Posterior cingulate gyrus (tissue), 11 donors: ENCODE measurements at regions not wholly inside any gene's neighbourhood (a gene's known extent, or its start where the extent isn't known, plus 50 kb on each side); places are given as distances from the start of the nearest gene placed in this dataset.

Source experiments
- DNase-seq, 10 donors: peaks; one replicate each; pipeline versions ENCODE4 v3.0.0 to v3.0.0-alpha.2; 2020 to 2021; ENCODE audit warnings: mixed read lengths in 3 of 10
- intact Hi-C: fragments of 100-400 bp; cut with DNase I; formaldehyde crosslinking; loops from one replicate; pipeline ENCODE4 v1.15.1; 2023

GRCh38 chr7:153327683-153328082 is 568.1 kb downstream of the ACTR3B start:
- no peak for DNase-seq
- intact Hi-C loops: no loop called here

DNA sequence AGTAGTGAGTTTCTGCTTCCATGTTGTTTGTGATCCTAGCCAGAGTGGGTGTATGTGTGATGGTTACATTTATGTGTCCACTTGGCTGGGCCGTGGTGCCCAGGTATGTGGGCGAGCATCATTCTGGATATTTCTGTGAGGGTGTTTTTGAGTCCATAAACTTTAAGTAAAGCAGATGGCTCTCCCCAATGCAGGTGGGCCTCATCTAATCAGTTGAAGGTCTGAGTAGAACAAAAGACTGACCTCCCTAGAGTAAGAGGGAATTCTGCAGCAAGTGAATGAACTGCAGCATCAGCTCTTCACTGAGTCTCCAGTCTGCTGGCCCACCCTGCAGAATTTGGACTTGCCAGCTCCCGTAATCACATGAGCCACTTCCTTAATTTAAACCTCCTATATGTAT is 571.9 kb downstream of the ACTR3B start:
- intact Hi-C loops: no loop called here
- no peak for DNase-seq

- no peak for DNase-seq
- intact Hi-C loops: no loop called here
These were observed 594.5 kb downstream of the ACTR3B start for GRCh38 chr7:153354071-153354470.

GRCh38 chr7:153370092-153370491 is 610.5 kb downstream of the ACTR3B start:
- no peak for DNase-seq
- intact Hi-C loops: no loop called here

DNA sequence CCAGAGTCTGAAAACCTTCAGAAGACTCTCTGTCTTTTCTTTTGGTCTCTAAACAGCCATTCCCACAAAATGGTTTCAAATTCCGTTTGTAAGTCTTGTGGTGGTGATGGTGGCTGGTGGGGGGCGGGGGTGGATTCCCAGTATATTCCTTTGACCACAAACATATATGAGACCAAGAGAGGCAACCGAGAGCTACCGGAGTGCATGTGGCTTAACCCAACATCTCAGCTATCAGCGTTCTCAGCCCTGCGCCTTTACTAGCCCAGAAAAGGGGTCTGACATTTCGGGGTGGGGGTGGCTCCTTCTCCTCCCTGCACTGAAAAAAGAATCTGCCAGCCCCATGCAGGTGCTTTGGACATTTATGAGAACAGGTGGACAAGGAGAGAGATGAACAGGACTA is 621.1 kb downstream of the ACTR3B start:
- no peak for DNase-seq
- intact Hi-C loops: loop anchor here (5.0 kb wide), 1 partner anchor 457 kb away; no protein-coding TSS in a partner anchor

DNA sequence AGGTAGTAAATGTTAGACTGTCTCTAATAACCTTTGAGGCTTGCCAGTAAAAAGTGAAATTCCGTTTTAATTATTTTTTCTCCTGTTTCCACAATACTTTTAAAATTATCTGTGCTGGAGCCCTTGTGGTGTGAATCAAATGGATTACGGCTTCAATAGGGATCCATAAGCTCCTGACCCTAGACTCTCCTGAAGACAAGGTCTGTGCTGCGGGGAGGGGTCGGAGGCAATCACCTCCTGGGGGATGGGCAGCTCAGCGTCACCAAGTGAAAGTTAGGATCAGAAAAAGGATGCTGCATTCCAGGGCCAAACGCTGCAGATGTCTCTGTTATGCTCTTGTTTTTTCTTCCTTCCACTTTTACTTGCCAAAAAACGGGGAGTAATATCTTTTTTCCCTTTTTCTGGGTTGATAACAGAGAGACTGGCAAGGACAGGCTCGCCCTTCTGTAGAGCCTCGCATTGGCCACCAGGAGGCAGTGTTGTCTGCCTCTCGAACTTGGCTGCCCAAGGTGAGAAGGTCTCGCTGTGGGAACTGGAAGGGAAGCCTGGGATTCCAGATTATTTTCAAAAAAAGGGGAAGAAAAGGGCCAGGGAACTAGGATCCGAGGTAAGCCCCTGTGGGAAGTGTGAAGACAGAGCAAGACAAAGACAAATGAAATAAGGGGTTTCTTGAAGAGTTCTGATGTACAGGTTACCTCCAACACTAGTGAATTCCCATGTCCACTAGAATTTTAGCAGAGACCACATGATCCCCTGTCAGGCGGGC is 621.9 kb downstream of the ACTR3B start:
- DNase-seq: peak in 8 of 10 donors; percentile 30 to 92 (median 52)
- intact Hi-C loops: loop anchor here (5.0 kb wide), 1 partner anchor 456 kb away; no protein-coding TSS in a partner anchor

DNA sequence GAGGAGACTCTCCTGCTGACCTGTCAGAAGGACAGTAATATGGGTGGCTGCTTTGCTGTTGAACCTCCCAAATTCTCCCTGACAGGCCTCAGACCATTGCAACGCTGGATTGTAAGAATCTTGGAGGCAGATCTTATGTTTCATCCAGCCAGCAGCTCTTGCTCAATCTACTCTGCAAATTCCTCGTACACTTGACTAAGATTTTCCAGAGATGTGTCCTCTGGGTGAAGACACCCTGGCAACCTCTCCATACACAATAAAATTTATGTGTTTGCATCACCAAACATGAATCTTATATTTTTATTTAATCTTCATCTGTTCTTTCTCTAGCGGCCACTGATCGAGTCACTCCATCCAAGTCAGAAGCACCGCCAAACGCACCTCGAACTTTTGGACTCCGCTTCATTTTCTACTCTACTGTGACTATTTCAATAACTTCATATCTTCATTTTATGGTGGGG is 623.1 kb downstream of the ACTR3B start:
- DNase-seq: no peak
- intact Hi-C loops: loop anchor here (5.0 kb wide), 1 partner anchor 455 kb away; no protein-coding TSS in a partner anchor

- intact Hi-C loops: loop anchor here (5.0 kb wide), 1 partner anchor 454 kb away; no protein-coding TSS in a partner anchor
- no peak for DNase-seq
These were observed 624.2 kb downstream of the ACTR3B start for GRCh38 chr7:153383781-153384180.

DNA sequence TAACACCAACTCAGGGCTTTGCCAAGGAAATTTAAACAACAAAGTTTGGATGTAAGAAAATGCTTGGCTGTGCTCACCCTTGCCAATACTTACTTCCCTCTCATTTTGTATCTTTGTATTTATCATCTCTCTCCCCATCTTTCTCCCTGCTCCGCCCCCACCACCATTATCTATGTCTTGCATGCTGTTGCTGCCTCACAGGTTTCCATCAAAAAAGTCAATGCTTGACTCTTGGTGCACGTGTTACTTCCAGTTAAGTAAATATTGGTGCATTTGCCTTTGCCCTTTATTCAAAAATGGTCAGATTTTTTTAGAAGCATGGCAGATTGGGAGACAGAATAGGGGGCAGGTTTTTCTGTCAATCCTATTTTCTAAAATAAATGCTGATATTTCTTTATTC is 626.0 kb downstream of the ACTR3B start:
- intact Hi-C loops: no loop called here
- no peak for DNase-seq

DNA sequence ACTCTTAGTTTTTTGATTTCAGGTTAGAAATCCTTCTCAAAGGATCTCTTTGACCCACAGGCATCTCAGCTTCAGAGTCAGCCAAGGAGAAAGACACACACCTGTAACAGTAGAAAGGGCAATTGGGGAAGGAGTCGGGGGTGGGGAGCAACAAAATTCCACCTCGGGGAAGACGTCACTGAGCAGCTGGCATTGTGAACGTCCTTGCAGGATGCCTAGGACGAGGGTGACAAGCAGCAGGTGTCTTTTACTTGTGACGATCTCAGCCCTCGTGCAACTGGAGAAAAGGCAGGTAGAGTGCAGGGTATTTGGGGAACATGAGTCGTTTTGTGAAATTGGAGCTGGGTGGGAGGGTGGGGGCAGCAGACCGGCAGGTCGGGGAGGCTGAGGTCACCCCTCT is 627.0 kb downstream of the ACTR3B start:
- intact Hi-C loops: no loop called here
- DNase-seq: no peak

- no peak for DNase-seq
- intact Hi-C loops: no loop called here
These were observed 629.1 kb downstream of the ACTR3B start for GRCh38 chr7:153388611-153389010.

GRCh38 chr7:153389261-153389660 is 629.7 kb downstream of the ACTR3B start:
- DNase-seq: no peak
- intact Hi-C loops: no loop called here

DNA sequence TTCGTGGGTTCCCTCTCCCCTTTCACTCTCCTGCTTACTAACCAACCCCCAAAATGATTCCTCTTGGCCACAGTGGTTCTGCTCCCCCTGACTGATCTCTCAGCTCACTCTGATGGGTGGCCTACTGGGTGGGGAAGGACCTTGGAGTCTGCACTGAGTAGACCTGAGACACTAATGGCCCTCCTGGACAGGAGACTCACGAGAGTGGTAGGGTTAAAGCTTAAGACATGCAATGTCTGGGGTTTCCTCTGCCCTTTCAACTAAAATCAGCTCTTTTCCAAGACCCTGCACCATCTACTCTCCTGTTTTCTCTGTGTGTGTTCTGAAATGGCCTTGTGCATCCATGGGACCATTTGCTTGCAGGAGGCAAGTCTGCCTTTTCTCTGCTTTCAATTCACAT is 631.4 kb downstream of the ACTR3B start:
- intact Hi-C loops: no loop called here
- no peak for DNase-seq

DNA sequence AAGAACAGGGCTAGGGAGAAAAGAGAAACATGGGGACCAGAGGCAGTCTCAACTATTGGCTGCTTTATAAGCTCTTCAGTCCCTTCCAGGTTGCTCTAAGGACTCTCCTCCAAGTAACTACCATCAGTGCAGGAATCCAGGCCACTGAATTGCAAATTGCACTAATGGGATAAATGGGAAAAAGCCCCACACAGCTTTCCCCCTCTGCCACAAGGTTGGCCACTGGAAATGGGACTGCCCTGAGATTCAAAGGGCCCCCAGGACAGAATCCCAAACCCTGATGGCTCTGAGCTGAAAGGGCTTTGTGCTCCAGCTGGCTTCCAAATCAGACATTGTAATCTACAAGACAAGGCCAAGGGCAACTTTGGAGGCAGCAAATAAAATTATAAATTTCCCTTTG is 633.2 kb downstream of the ACTR3B start:
- DNase-seq: no peak
- intact Hi-C loops: no loop called here

DNA sequence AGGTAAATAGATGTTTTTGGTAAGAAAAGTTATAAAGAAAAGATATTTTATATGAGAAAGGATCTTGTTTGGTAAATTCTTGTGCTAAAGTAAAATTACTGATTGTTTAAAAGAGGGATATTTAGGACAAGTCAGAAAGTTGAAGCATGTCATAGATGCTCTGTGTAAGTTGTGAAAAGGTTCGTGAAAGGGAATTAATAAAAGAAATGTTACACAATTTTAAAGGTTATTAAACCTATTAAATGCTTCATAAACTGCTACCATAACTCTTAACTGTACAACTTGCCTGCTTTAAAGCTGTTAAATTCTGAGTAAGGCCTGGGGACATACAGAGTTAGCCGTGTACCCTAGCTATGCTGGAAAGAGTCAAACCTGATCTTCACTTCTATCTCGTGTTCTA is 634.1 kb downstream of the ACTR3B start:
- intact Hi-C loops: no loop called here

GRCh38 chr7:153396475-153396874 is 636.9 kb downstream of the ACTR3B start:
- intact Hi-C loops: no loop called here
- DNase-seq: no peak

More for the DNA sequence above, 634.1 kb downstream of the ACTR3B start:
- DNase-seq: no peak

DNA sequence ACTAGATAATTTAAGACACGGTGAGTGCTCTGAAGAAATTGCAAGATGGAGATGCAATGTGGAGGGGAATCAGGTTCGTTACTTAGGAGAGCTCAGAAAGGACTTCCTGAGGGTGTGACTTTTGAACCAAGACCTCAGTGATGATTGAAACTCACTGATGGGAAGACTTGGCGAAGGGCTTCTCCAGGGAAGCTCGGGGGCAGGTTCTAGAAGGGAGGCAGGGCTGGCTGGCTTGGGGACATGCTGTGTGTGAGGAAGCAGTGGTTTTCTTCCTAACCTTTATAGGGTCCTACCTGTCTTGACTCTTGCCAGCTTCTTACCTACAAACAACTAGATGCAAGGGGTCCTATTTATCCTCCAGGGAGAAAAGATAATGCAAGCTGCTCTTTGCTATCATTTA is 637.9 kb downstream of the ACTR3B start:
- intact Hi-C loops: no loop called here
- no peak for DNase-seq

GRCh38 chr7:153397906-153398305 is 638.4 kb downstream of the ACTR3B start:
- no peak for DNase-seq
- intact Hi-C loops: no loop called here

GRCh38 chr7:153398370-153398769 is 638.8 kb downstream of the ACTR3B start:
- intact Hi-C loops: no loop called here
- no peak for DNase-seq

DNA sequence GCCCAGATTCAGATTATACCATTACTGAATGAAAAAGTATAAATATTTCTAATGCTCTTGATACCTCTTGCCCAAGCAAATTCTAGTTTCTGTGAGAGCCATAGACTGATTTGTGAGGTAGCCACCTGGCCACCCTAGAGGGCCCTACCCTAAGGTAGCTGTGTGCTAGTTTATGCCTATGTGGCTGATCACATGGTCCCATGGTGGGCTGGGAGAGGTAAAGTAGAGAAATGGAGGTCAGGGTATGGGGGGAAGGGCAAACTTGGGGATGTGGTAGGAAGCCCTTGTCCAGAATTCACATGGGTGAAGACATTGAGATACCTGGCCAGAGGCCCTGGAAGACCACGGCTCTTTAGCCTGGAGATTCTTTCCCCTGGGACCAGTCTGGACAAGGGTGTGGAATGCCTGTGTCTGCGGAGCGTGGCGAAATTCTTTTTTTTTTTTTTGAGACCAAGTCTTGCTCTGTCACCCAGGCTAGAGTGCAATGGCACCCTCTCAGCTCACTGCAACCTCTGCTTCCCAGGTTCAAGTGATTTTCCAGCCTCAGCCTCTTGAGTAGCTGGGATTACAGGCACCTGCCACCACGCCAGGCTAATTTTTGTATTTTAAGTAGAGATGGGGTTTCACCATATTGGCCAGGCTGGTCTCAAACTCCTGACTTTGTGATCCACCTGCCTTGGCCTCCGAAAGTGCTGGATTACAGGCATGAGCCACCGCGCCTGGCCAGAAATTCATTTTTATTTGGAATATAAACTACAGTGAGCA is 639.4 kb downstream of the ACTR3B start:
- intact Hi-C loops: no loop called here
- no peak for DNase-seq

DNA sequence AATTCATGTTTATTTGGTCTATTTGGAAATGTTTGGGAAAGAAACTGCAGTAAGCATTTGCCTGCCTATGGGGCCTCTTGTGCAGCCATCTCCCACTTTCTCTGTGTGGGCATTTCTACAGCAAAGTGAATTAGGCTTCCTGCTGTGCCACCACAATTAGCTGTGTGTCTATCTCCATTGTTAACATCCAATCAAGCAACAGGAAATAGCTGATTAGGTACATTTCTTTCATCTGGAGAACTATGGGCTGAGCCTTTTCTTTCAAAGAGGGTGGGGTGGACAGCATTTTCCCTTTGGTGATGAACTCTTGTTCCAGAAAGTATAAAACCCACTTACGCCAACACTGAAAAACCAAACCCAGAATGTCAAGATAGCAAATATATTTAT is 640.0 kb downstream of the ACTR3B start:
- DNase-seq: no peak
- intact Hi-C loops: no loop called here
